GM23338 (cell line): ENCODE measurements at regions not wholly inside any gene's neighbourhood (a gene's known extent, or its start where the extent isn't known, plus 50 kb on each side); places are given as distances from the start of the nearest gene placed in this dataset.

Experiments
- ATAC-seq: fragments of 200-7000 bp; cut with Tn5 transposase; 3 replicates; pipeline ENCODE4 v1.9.1; 2020
- DNase-seq: peaks from one replicate; pipeline ENCODE4 v3.0.0-alpha.2; 2015; ENCODE audit warnings: low spot score
- H2AFZ ChIP-seq: fragments of 200-600 bp; sonication (generic); 2 replicates; pipeline ENCODE4 v1.8.0; 2016; ENCODE audit warnings: antibody characterized with exemption, mild to moderate bottlenecking, moderate library complexity
- H3F3A ChIP-seq: fragments of 200-600 bp; sonication (generic); replicated peaks from 2 replicates; pipeline ENCODE4 v1.8.0; 2017; ENCODE audit warnings: antibody characterized with exemption, mixed run types, low read depth
- H3K27ac ChIP-seq: fragments of 200-600 bp; sonication (generic); 2 replicates; pipeline ENCODE4 v1.6.1; 2016; ENCODE audit warnings: low read depth
- H3K27me3 ChIP-seq: fragments of 200-600 bp; sonication (generic); 2 replicates; pipeline ENCODE4 v1.8.0; 2016; ENCODE audit warnings: mild to moderate bottlenecking, mixed run types, moderate library complexity; ENCODE audit not compliant: insufficient read depth
- H3K36me3 ChIP-seq: fragments of 200-600 bp; sonication (generic); 2 replicates; pipeline ENCODE4 v1.8.0; 2016; ENCODE audit warnings: mild to moderate bottlenecking; ENCODE audit not compliant: insufficient read depth
- H3K4me1 ChIP-seq: fragments of 200-600 bp; sonication (generic); 2 replicates; pipeline ENCODE4 v1.8.0; 2016; ENCODE audit warnings: mild to moderate bottlenecking, moderate library complexity; ENCODE audit not compliant: insufficient read depth
- H3K4me2 ChIP-seq: fragments of 200-600 bp; sonication (generic); 2 replicates; pipeline ENCODE4 v1.7.1; 2017; ENCODE audit warnings: mixed run types
- H3K4me3 ChIP-seq: fragments of 200-600 bp; sonication (generic); 2 replicates; pipeline ENCODE4 v1.6.1; 2016; ENCODE audit warnings: mixed run types
- H3K79me2 ChIP-seq: fragments of 200-600 bp; sonication (generic); replicated peaks from 2 replicates; pipeline ENCODE4 v1.8.0; 2017; ENCODE audit warnings: mild to moderate bottlenecking; ENCODE audit not compliant: insufficient read depth
- H3K9me2 ChIP-seq: fragments of 200-600 bp; sonication (generic); 2 replicates; pipeline ENCODE4 v1.8.0; 2017; ENCODE audit not compliant: insufficient read depth
- H4K20me1 ChIP-seq: fragments of 200-600 bp; sonication (generic); replicated peaks from 2 replicates; pipeline ENCODE4 v1.8.0; 2017; ENCODE audit warnings: mild to moderate bottlenecking; ENCODE audit not compliant: insufficient read depth
- H3K27ac Mint-ChIP-seq: 2 replicates; pipeline ENCODE4 v1.8.0; 2020; ENCODE audit warnings: inconsistent platforms, mild to moderate bottlenecking, moderate library complexity, mixed read lengths
- H3K27me3 Mint-ChIP-seq: 3 replicates; pipeline ENCODE4 v1.8.0; 2022; ENCODE audit warnings: low read depth, mild to moderate bottlenecking, moderate library complexity, mixed read lengths, inconsistent platforms; ENCODE audit not compliant: insufficient read depth, poor library complexity
- H3K36me3 Mint-ChIP-seq: 3 replicates; pipeline ENCODE4 v1.8.0; 2021; ENCODE audit warnings: low read depth, mild to moderate bottlenecking, inconsistent platforms, moderate library complexity, mixed read lengths
- H3K4me1 Mint-ChIP-seq: 3 replicates; pipeline ENCODE4 v1.8.0; 2020; ENCODE audit warnings: mild to moderate bottlenecking, inconsistent platforms, mixed read lengths
- H3K4me3 Mint-ChIP-seq: 3 replicates; pipeline ENCODE4 v1.8.0; 2021; ENCODE audit warnings: moderate library complexity, mild to moderate bottlenecking, inconsistent platforms, mixed read lengths
- H3K9me3 Mint-ChIP-seq: 3 replicates; pipeline ENCODE4 v1.8.0; 2020; ENCODE audit warnings: moderate library complexity, mild to moderate bottlenecking, inconsistent platforms, mixed read lengths
- CREB1 ChIP-seq: fragments of 250-450 bp; sonication (Bioruptor Pico); IDR thresholded peaks from 2 replicates; pipeline ENCODE4 v1.5.0; 2020; ENCODE audit warnings: low read depth, mild to moderate bottlenecking, moderate library complexity
- NANOG ChIP-seq: IDR thresholded peaks from 2 replicates; pipeline ENCODE4 v1.6.1; 2016; ENCODE audit warnings: antibody characterized with exemption, borderline replicate concordance
- POLR2AphosphoS5 ChIP-seq: IDR thresholded peaks from 2 replicates; pipeline ENCODE4 v1.6.1; 2016; ENCODE audit warnings: antibody characterized with exemption, low read depth
- ZNF114 ChIP-seq: fragments of 250-450 bp; sonication (Bioruptor Pico); IDR thresholded peaks from 2 replicates; pipeline ENCODE4 v1.5.0; 2020; ENCODE audit warnings: mild to moderate bottlenecking, moderate library complexity
- ZNF331 ChIP-seq: fragments of 250-450 bp; sonication (Bioruptor Pico); IDR thresholded peaks from 2 replicates; pipeline ENCODE4 v1.5.0; 2020; ENCODE audit warnings: low read depth, mild to moderate bottlenecking, moderate library complexity
- TF ChIP-seq, protein P1 (sequence below): IDR thresholded peaks from one replicate; pipeline ENCODE4 v1.6.1; 2018; ENCODE audit warnings: antibody characterized with exemption; ENCODE audit not compliant: unreplicated experiment
- TF ChIP-seq, protein P2 (sequence below), 2 experiments: fragments of 200-600 bp in 1 of 2; sonication (generic) in 1 of 2; conservative IDR thresholded peaks; 2 replicates each; pipeline versions ENCODE4 v1.5.1 to v1.6.1; 2016 to 2017; ENCODE audit warnings: antibody characterized with exemption in 2 of 2, low read depth in 2 of 2, mild to moderate bottlenecking in 2 of 2, moderate library complexity in 1 of 2

DNA sequence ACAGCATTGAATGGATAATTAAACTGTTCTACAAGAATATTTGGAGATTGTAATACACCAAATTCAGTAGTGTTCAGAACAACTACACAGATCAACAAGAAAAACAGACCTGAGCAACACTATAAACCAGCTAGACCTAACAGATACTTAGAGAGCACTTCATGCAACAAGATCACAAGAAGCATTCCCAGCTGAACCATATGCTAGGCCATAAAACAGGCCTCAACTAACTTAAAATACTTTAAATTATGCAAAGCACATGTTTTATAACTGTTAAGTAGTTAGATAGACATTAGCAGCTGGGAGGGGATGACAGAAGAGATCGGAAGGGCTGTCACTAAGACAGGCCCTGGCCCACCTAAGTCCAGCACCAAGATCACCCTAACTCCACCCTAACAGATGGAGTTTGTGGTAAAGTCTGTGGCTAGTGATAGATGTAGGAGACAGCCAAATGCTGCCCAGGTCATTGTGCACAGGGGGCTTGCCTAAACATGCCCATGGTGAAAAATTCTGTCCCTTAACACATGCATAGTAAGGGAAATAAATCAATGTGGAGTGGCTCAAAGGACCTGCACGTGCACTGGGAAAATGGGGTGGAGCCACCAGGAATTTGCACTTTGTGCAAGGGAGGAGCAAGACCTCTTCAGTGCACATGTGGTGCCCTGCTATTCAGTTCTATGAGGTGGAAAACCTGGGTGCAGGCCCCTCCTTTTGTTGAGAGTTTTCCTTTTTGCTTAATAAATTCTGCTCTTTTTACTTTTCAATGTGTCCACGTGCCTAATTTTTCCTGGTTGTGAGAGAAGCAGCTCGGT lies 567.8 kb upstream of the NRG3 start:
- H2AFZ ChIP-seq: peak overlapping the region; percentile 86
- Mint-ChIP-seq H3K4me1 (no peaks in the 10 kb centered on the region), H3K9me3 (peaks cover 6% of the 10 kb centered on the region; the same call in 2 of the 3 replicates), H3K36me3 (no peaks in the 10 kb centered on the region), H3K27me3 (peaks cover 3% of the 10 kb centered on the region), H3K4me3 (no peak overlapping the region), H3K27ac (no peak overlapping the region)
- no peaks in the 10 kb centered on the region for H3K36me3 ChIP-seq
- no peaks in the 10 kb centered on the region for H3K4me1 ChIP-seq
- ATAC-seq: no peak
- no peaks in the 10 kb centered on the region for H3F3A ChIP-seq
- H3K4me2 ChIP-seq: no peak overlapping the region
- no peak for DNase-seq
- TF ChIP-seq, protein P1, sequence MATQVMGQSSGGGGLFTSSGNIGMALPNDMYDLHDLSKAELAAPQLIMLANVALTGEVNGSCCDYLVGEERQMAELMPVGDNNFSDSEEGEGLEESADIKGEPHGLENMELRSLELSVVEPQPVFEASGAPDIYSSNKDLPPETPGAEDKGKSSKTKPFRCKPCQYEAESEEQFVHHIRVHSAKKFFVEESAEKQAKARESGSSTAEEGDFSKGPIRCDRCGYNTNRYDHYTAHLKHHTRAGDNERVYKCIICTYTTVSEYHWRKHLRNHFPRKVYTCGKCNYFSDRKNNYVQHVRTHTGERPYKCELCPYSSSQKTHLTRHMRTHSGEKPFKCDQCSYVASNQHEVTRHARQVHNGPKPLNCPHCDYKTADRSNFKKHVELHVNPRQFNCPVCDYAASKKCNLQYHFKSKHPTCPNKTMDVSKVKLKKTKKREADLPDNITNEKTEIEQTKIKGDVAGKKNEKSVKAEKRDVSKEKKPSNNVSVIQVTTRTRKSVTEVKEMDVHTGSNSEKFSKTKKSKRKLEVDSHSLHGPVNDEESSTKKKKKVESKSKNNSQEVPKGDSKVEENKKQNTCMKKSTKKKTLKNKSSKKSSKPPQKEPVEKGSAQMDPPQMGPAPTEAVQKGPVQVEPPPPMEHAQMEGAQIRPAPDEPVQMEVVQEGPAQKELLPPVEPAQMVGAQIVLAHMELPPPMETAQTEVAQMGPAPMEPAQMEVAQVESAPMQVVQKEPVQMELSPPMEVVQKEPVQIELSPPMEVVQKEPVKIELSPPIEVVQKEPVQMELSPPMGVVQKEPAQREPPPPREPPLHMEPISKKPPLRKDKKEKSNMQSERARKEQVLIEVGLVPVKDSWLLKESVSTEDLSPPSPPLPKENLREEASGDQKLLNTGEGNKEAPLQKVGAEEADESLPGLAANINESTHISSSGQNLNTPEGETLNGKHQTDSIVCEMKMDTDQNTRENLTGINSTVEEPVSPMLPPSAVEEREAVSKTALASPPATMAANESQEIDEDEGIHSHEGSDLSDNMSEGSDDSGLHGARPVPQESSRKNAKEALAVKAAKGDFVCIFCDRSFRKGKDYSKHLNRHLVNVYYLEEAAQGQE: no peak
- H3K4me3 ChIP-seq: no peak overlapping the region
- no peaks in the 10 kb centered on the region for H3K79me2 ChIP-seq
- peaks cover 3% of the 10 kb centered on the region; the same call in 1 of the 2 replicates for H3K9me2 ChIP-seq
- H4K20me1 ChIP-seq: no peaks in the 10 kb centered on the region
- H3K27ac ChIP-seq: no peak overlapping the region
- no peaks in the 10 kb centered on the region for H3K27me3 ChIP-seq

DNA sequence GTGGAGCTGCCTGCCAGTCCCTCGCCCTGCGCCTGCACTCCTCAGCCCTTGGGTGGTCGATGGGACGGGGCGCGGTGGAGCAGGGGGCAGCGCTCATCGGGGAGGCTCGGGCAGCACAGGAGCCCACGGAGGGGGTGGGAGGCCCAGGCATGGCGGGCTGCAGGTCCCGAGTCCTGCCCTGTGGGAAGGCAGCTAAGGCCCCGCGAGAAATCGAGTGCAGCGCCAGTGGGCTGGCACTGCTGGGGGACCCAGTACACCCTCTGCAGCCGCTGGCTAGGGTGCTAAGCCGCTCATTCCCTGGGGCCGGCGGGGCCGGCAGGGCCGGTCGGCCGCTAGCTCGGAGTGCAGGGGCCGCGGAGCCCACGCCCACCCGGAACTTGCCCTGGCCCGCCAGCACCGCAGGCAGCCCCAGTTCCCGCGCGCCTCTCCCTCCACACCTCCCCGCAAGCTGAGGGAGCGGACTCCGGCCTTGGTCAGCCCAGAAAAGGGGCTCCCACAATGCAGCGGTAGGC lies 565.9 kb upstream of the NRG3 start:
- peaks cover 6% of the 10 kb centered on the region; the same call in 2 of the 3 replicates for H3K9me3 Mint-ChIP-seq
- no peak overlapping the region for H3K4me2 ChIP-seq
- H3K36me3 ChIP-seq: no peaks in the 10 kb centered on the region
- no peaks in the 10 kb centered on the region for H3K79me2 ChIP-seq
- H3K4me3 ChIP-seq: no peak overlapping the region
- no peak overlapping the region for H3K27ac ChIP-seq
- no peaks in the 10 kb centered on the region for H3K4me1 ChIP-seq
- H3K27me3 Mint-ChIP-seq: no peaks in the 10 kb centered on the region
- no peaks in the 10 kb centered on the region for H3K27me3 ChIP-seq
- H2AFZ ChIP-seq: no peak overlapping the region
- H3K4me3 Mint-ChIP-seq: no peak overlapping the region
- no peak overlapping the region for H3K27ac Mint-ChIP-seq
- ATAC-seq (no peak), DNase-seq (no peak)
- H3F3A ChIP-seq: no peaks in the 10 kb centered on the region
- no peaks in the 10 kb centered on the region for H4K20me1 ChIP-seq
- H3K4me1 Mint-ChIP-seq: no peaks in the 10 kb centered on the region
- no peaks in the 10 kb centered on the region for H3K9me2 ChIP-seq
- no peaks in the 10 kb centered on the region for H3K36me3 Mint-ChIP-seq
- no peak for TF ChIP-seq NANOG
- TF ChIP-seq, protein P2, sequence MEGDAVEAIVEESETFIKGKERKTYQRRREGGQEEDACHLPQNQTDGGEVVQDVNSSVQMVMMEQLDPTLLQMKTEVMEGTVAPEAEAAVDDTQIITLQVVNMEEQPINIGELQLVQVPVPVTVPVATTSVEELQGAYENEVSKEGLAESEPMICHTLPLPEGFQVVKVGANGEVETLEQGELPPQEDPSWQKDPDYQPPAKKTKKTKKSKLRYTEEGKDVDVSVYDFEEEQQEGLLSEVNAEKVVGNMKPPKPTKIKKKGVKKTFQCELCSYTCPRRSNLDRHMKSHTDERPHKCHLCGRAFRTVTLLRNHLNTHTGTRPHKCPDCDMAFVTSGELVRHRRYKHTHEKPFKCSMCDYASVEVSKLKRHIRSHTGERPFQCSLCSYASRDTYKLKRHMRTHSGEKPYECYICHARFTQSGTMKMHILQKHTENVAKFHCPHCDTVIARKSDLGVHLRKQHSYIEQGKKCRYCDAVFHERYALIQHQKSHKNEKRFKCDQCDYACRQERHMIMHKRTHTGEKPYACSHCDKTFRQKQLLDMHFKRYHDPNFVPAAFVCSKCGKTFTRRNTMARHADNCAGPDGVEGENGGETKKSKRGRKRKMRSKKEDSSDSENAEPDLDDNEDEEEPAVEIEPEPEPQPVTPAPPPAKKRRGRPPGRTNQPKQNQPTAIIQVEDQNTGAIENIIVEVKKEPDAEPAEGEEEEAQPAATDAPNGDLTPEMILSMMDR (conservative IDR thresholded peaks at IDR 0.05; ENCODE audit: low read depth in 2 of 2): no peak
- TF ChIP-seq, protein P1: no peak
- TF ChIP-seq ZNF331 (CRISPR knock-in tag): no peak
- no peak for TF ChIP-seq ZNF114 (CRISPR knock-in tag)
- no peak for TF ChIP-seq POLR2AphosphoS5
- TF ChIP-seq CREB1 (CRISPR knock-in tag): no peak
